GM21360 (cell line): ENCODE measurements at regions not wholly inside any gene's neighbourhood (a gene's known extent, or its start where the extent isn't known, plus 50 kb on each side); places are given as distances from the start of the nearest gene placed in this dataset.
"Not testable (repeated sequence)": the region's sequence is repeated elsewhere in the genome, so short reads cannot be mapped to it uniquely, and the experiment has no call there.

Source experiments
- ATAC-seq: cut with Tn5 transposase; IDR thresholded peaks from one replicate; pipeline ENCODE4 v1.9.1; 2021; ENCODE audit warnings: mild to moderate bottlenecking, moderate library complexity; ENCODE audit not compliant: unreplicated experiment

GRCh38 chr6:113786168-113786567 is 71.0 kb upstream of the MARCKS start:
- no peak for ATAC-seq

- ATAC-seq, result no peak
Measured at GRCh38 chr6:113788586-113788985, 68.6 kb upstream of the MARCKS start.

- not testable (repeated sequence) for ATAC-seq
Measured at GRCh38 chr6:113791225-113791624, 65.9 kb upstream of the MARCKS start.

GRCh38 chr6:113795371-113795770 is 61.8 kb upstream of the MARCKS start:
- ATAC-seq, result not testable (repeated sequence)

GRCh38 chr6:113796038-113796437 is 61.1 kb upstream of the MARCKS start:
- ATAC-seq, result no peak

- ATAC-seq, result no peak
Measured at GRCh38 chr6:113802779-113803178, 54.4 kb upstream of the MARCKS start.

GRCh38 chr6:113805173-113805790 is 51.9 kb upstream of the MARCKS start:
- peak; percentile 89 for ATAC-seq

GRCh38 chr6:113805811-113806495 is 51.2 kb upstream of the MARCKS start:
- ATAC-seq, result no peak
